ENCODE measurements at regions not wholly inside any gene's neighbourhood (a gene's known extent, or its start where the extent isn't known, plus 50 kb on each side); places are given as distances from the start of the nearest gene placed in this dataset.
A peak's percentile ranks its signal among the peaks of the same experiment; 100 is the strongest.

DNA sequence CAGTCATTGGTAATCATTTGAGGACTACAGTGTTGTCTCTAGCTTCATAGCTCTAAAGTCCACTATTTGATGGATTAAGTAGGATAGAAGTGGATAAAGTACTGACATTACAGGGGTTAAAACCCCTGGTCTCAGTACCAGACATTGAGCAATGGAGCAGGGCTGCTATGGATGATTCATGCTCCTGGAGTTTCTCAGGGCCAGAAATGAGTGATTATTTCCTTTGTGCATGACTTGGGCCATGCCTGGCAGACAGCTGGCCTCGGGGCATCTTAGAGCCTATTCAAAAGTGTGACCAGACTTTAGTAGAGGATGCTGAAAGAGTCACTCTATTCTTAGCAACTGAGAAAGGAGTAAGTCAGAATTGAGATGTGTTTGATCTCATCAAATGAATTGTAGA lies 350.7 kb upstream of the TLE4 start:
- no peak overlapping the region for H3K4me3 ChIP-seq
- intact Hi-C loops (cut with DNase I; ENCODE audit: low total_unique reads), result no loop called here
- H3K36me3 ChIP-seq, result no peaks in the 10 kb centered on the region
- no peaks in the 10 kb centered on the region for H3K27me3 ChIP-seq
- H3K27ac ChIP-seq, result no peak overlapping the region
- DNase-seq, result no peak
- 29 to 63% (median 50%) methylated on average over 1 of the region's 1 CpG for WGBS, 5 donors
- TF ChIP-seq EP300 (IDR thresholded peaks at IDR 0.05), result no peak
- no peak for TF ChIP-seq CTCF (IDR thresholded peaks at IDR 0.05)
- no peak for TF ChIP-seq POLR2AphosphoS5 (IDR thresholded peaks at IDR 0.05)
- no peak for TF ChIP-seq POLR2A (IDR thresholded peaks at IDR 0.05)
- H3K9me3 ChIP-seq, result peaks cover 0 to 5% (median 0%) of the 10 kb centered on the region in 4 donors
- H3K4me1 ChIP-seq, result no peaks in the 10 kb centered on the region

GRCh38 chr9:79222483-79222882 lies 349.3 kb upstream of the TLE4 start:
- TF ChIP-seq POLR2A (IDR thresholded peaks at IDR 0.05) (no peak), CTCF (IDR thresholded peaks at IDR 0.05) (no peak), POLR2AphosphoS5 (IDR thresholded peaks at IDR 0.05) (no peak), EP300 (IDR thresholded peaks at IDR 0.05) (no peak)
- no peaks in the 10 kb centered on the region for H3K36me3 ChIP-seq
- H3K27ac ChIP-seq, result no peak overlapping the region
- 81 to 93% (median 86%) methylated on average over 2 of the region's 2 CpGs for WGBS, 5 donors
- H3K4me3 ChIP-seq, result no peak overlapping the region
- H3K4me1 ChIP-seq, result no peaks in the 10 kb centered on the region
- intact Hi-C loops (cut with DNase I; ENCODE audit: low total_unique reads), result no loop called here
- peaks cover 0 to 5% (median 0%) of the 10 kb centered on the region in 4 donors for H3K9me3 ChIP-seq
- no peaks in the 10 kb centered on the region for H3K27me3 ChIP-seq
- no peak for DNase-seq

GRCh38 chr9:79224672-79225433 lies 346.9 kb upstream of the TLE4 start:
- Histone ChIP-seq H3K4me3 (no peak overlapping the region), H3K9me3 (peaks cover 0 to 5% (median 0%) of the 10 kb centered on the region in 4 donors), H3K27ac (no peak overlapping the region), H3K27me3 (no peaks in the 10 kb centered on the region), H3K36me3 (no peaks in the 10 kb centered on the region), H3K4me1 (no peaks in the 10 kb centered on the region)
- no peak for TF ChIP-seq EP300 (IDR thresholded peaks at IDR 0.05)
- TF ChIP-seq POLR2A (IDR thresholded peaks at IDR 0.05), result no peak
- no peak for TF ChIP-seq POLR2AphosphoS5 (IDR thresholded peaks at IDR 0.05)
- TF ChIP-seq CTCF (IDR thresholded peaks at IDR 0.05), result no peak
- 75 to 89% (median 86%) methylated on average over 3 of the region's 3 CpGs for WGBS, 5 donors
- peak in 1 of 2 donors; percentile 2 for DNase-seq
- intact Hi-C loops (cut with DNase I; ENCODE audit: low total_unique reads), result no loop called here

- TF ChIP-seq POLR2AphosphoS5 (IDR thresholded peaks at IDR 0.05) (no peak), CTCF (IDR thresholded peaks at IDR 0.05) (peak in 3 of 7 experiments; percentile 6 to 26 (median 21)), EP300 (IDR thresholded peaks at IDR 0.05) (no peak)
- H3K27ac ChIP-seq, result no peak overlapping the region
- intact Hi-C loops (cut with DNase I; ENCODE audit: low total_unique reads), result no loop called here
- H3K4me3 ChIP-seq, result no peak overlapping the region
- H3K27me3 ChIP-seq, result no peaks in the 10 kb centered on the region
- DNase-seq, result peak in 1 of 2 donors; percentile 8
- H3K4me1 ChIP-seq, result no peaks in the 10 kb centered on the region
- peaks cover 0 to 7% (median 0%) of the 10 kb centered on the region in 4 donors for H3K9me3 ChIP-seq
- 79 to 94% (median 90%) methylated on average over 2 of the region's 2 CpGs for WGBS, 5 donors
- no peaks in the 10 kb centered on the region for H3K36me3 ChIP-seq
Observed at GRCh38 chr9:79233542-79233941, 338.2 kb upstream of the TLE4 start.

Data from stomach (tissue), 8 donors.